IMR-90 (cell line): ENCODE measurements at regions not wholly inside any gene's neighbourhood (a gene's known extent, or its start where the extent isn't known, plus 50 kb on each side); places are given as distances from the start of the nearest gene placed in this dataset.

Source experiments
- ATAC-seq: fragments of 200-7000 bp; cut with Tn5 transposase; 2 replicates; pipeline ENCODE4 v1.9.1; 2020; ENCODE audit warnings: low read depth, mild to moderate bottlenecking, moderate library complexity
- BruUV-seq: library from RNA; stranded (reverse); fragments of 400-500 nt; replicated peaks from 2 replicates; lab custom pipeline; 2021; lab: Mats Ljungman, UMichigan
- CTCF ChIA-PET: fragments of 300-600 bp; formaldehyde crosslinking; extraction: SDS; loops from one replicate; lab custom pipeline; 2021; ENCODE audit warnings: antibody characterized with exemption; lab: Yijun Ruan, JAX
- POLR2A ChIA-PET: fragments of 300-600 bp; sonication (Branson Sonifier 250); formaldehyde crosslinking; loops from one replicate; lab custom pipeline; 2022; ENCODE audit warnings: antibody characterized with exemption; ENCODE audit not compliant: unreplicated experiment; lab: Charles Lee
- DNase-seq: peaks from one replicate; pipeline ENCODE4 v3.0.0; 2013
- H2AFZ ChIP-seq: replicated peaks from 2 replicates; pipeline ENCODE3; 2013; ENCODE audit warnings: low read length, mild to moderate bottlenecking; ENCODE audit not compliant: poor library complexity
- H2AK5ac ChIP-seq: 2 replicates; pipeline ENCODE4 v1.6.1; 2013; ENCODE audit warnings: low read depth, low read length, inconsistent platforms
- H2AK9ac ChIP-seq: replicated peaks from 2 replicates; pipeline ENCODE3; 2013; ENCODE audit warnings: mild to moderate bottlenecking, low read depth, low read length, moderate library complexity; ENCODE audit not compliant: poor library complexity
- H2BK120ac ChIP-seq: 2 replicates; pipeline ENCODE4 v1.6.1; 2013; ENCODE audit warnings: low read depth, low read length, inconsistent platforms
- H2BK15ac ChIP-seq: 3 replicates; pipeline ENCODE4 v1.6.1; 2013; ENCODE audit warnings: low read depth, low read length, inconsistent platforms
- H2BK20ac ChIP-seq: 2 replicates; pipeline ENCODE4 v1.6.1; 2013; ENCODE audit warnings: low read depth, mild to moderate bottlenecking, inconsistent platforms, low read length, moderate library complexity
- H2BK5ac ChIP-seq: 2 replicates; pipeline ENCODE4 v1.6.1; 2013; ENCODE audit warnings: mild to moderate bottlenecking, low read depth, low read length, inconsistent platforms; ENCODE audit not compliant: poor library complexity, severe bottlenecking
- H3K14ac ChIP-seq: replicated peaks from 2 replicates; pipeline ENCODE4 v1.6.1; 2013; ENCODE audit warnings: low read depth, low read length, inconsistent platforms
- H3K18ac ChIP-seq: 2 replicates; pipeline ENCODE4 v1.6.1; 2013; ENCODE audit warnings: low read depth, low read length, control low read depth
- H3K23ac ChIP-seq: 2 replicates; pipeline ENCODE4 v1.6.1; 2013; ENCODE audit warnings: low read depth, low read length, inconsistent platforms
- H3K27ac ChIP-seq: 2 replicates; pipeline ENCODE4 v1.5.1; 2013; ENCODE audit warnings: mild to moderate bottlenecking, control low read depth, low read length; ENCODE audit not compliant: insufficient read depth
- H3K27me3 ChIP-seq: 2 replicates; pipeline ENCODE4 v1.6.1; 2013; ENCODE audit warnings: low read length; ENCODE audit not compliant: control insufficient read depth, insufficient read depth
- H3K36me3 ChIP-seq: 2 replicates; pipeline ENCODE4 v1.6.1; 2013; ENCODE audit warnings: low read length, mixed read lengths; ENCODE audit not compliant: control insufficient read depth, insufficient read depth
- H3K4ac ChIP-seq: 2 replicates; pipeline ENCODE4 v1.6.1; 2013; ENCODE audit warnings: low read depth, low read length, inconsistent platforms
- H3K4me1 ChIP-seq: 2 replicates; pipeline ENCODE4 v1.6.1; 2013; ENCODE audit warnings: low read length, mixed read lengths; ENCODE audit not compliant: control insufficient read depth, insufficient read depth
- H3K4me2 ChIP-seq: 2 replicates; pipeline ENCODE4 v1.6.1; 2013; ENCODE audit warnings: low read depth, mild to moderate bottlenecking, control low read depth, low read length, moderate library complexity
- H3K4me3 ChIP-seq: 2 replicates; pipeline ENCODE4 v1.5.1; 2013; ENCODE audit warnings: low read depth, mild to moderate bottlenecking, control low read depth, low read length, moderate library complexity; ENCODE audit not compliant: insufficient read depth
- H3K56ac ChIP-seq: 2 replicates; pipeline ENCODE4 v1.6.1; 2013; ENCODE audit warnings: low read length, inconsistent platforms; ENCODE audit not compliant: insufficient read depth; ENCODE audit errors: extremely low read depth
- H3K79me1 ChIP-seq, 2 experiments: 2 replicates each; pipeline ENCODE4 v1.6.1; 2013; ENCODE audit warnings: low read length in 2 of 2, inconsistent platforms in 1 of 2, low read depth in 1 of 2
- H3K9ac ChIP-seq: 2 replicates; pipeline ENCODE4 v1.6.1; 2013; ENCODE audit warnings: low read depth, low read length, control low read depth
- H3K9me1 ChIP-seq: 2 replicates; pipeline ENCODE4 v1.6.1; 2013; ENCODE audit warnings: low read length, inconsistent platforms; ENCODE audit not compliant: insufficient read depth
- H3K9me3 ChIP-seq: 2 replicates; pipeline ENCODE4 v1.6.1; 2013; ENCODE audit warnings: low read length; ENCODE audit not compliant: control insufficient read depth, insufficient read depth
- H4K20me1 ChIP-seq: 2 replicates; pipeline ENCODE4 v1.6.1; 2013; ENCODE audit warnings: low read length, inconsistent platforms; ENCODE audit not compliant: insufficient read depth
- H4K5ac ChIP-seq: 2 replicates; pipeline ENCODE4 v1.6.1; 2013; ENCODE audit warnings: mild to moderate bottlenecking, low read depth, low read length, control low read depth
- H4K8ac ChIP-seq, 2 experiments: 2 replicates each; pipeline ENCODE4 v1.6.1; 2013; ENCODE audit warnings: low read depth in 2 of 2, low read length in 2 of 2, control low read depth in 1 of 2, inconsistent platforms in 1 of 2
- H4K91ac ChIP-seq: 2 replicates; pipeline ENCODE4 v1.6.1; 2013; ENCODE audit warnings: low read depth, low read length, inconsistent platforms; ENCODE audit not compliant: insufficient read depth
- BHLHE40 ChIP-seq: fragments of 150-350 bp; IDR thresholded peaks from 2 replicates; pipeline ENCODE4 v1.6.1; 2016; ENCODE audit warnings: mild to moderate bottlenecking, low read depth, low read length
- CEBPB ChIP-seq: IDR thresholded peaks from 2 replicates; pipeline ENCODE4 v1.6.1; 2012; ENCODE audit warnings: low read depth, low read length, improper control_type of control experiment
- CHD1 ChIP-seq: IDR thresholded peaks from 2 replicates; pipeline ENCODE4 v1.6.1; 2012; ENCODE audit warnings: low read depth, low read length, improper control_type of control experiment
- FOS ChIP-seq: fragments of 150-350 bp; IDR thresholded peaks from 2 replicates; pipeline ENCODE4 v1.6.1; 2016; ENCODE audit warnings: low read depth, low read length
- MAFK ChIP-seq: IDR thresholded peaks from 2 replicates; pipeline ENCODE4 v1.6.1; 2012; ENCODE audit warnings: low read depth, low read length, improper control_type of control experiment
- MAZ ChIP-seq: IDR thresholded peaks from 2 replicates; pipeline ENCODE4 v1.6.1; 2012; ENCODE audit warnings: low read depth, mild to moderate bottlenecking, low read length, improper control_type of control experiment, moderate library complexity, borderline replicate concordance
- MXI1 ChIP-seq: IDR thresholded peaks from 2 replicates; pipeline ENCODE4 v1.6.1; 2012; ENCODE audit warnings: low read depth, mild to moderate bottlenecking, low read length, moderate library complexity, borderline replicate concordance
- NFE2L2 ChIP-seq: fragments of 150-350 bp; IDR thresholded peaks from 2 replicates; pipeline ENCODE4 v1.6.1; 2016; ENCODE audit warnings: low read depth, mild to moderate bottlenecking, low read length
- POLR2A ChIP-seq: IDR thresholded peaks from 2 replicates; pipeline ENCODE4 v1.6.1; 2012; ENCODE audit warnings: mild to moderate bottlenecking, low read depth, low read length
- RCOR1 ChIP-seq: IDR thresholded peaks from 2 replicates; pipeline ENCODE4 v1.6.1; 2012; ENCODE audit warnings: mild to moderate bottlenecking, low read length, improper control_type of control experiment; ENCODE audit not compliant: insufficient replicate concordance
- RFX5 ChIP-seq: IDR thresholded peaks from 2 replicates; pipeline ENCODE4 v1.8.0; 2012; ENCODE audit warnings: low read depth, mild to moderate bottlenecking, low read length, moderate library complexity
- SMC3 ChIP-seq: fragments of 150-350 bp; IDR thresholded peaks from 2 replicates; pipeline ENCODE4 v1.6.1; 2016; ENCODE audit warnings: low read depth, mild to moderate bottlenecking, antibody characterized with exemption, low read length, moderate library complexity
- USF2 ChIP-seq: fragments of 150-350 bp; IDR thresholded peaks from 2 replicates; pipeline ENCODE4 v1.6.1; 2017; ENCODE audit warnings: mild to moderate bottlenecking, antibody characterized with exemption, low read length, low read depth
- WGBS, 2 experiments: methylation state at CpG; one replicate each; pipeline versions ENCODE4 v1.1.5 to v1.1.7; 2013; ENCODE audit warnings: missing lambda C conversion rate in 2 of 2; ENCODE audit not compliant: insufficient read length in 1 of 2; ENCODE audit errors: extremely low coverage in 2 of 2; 5-methylcytosine and 5-hydroxymethylcytosine counted together
- dilution Hi-C: fragments of 300-500 bp; cut with HindIII; formaldehyde crosslinking; loops from one replicate; pipeline ENCODE4 v1.14.3; 2018; ENCODE audit warnings: low sequenced_read_pairs; ENCODE audit not compliant: unreplicated experiment
- in situ Hi-C: fragments of 300-500 bp; cut with MboI; formaldehyde crosslinking; loops from 3 replicates; pipeline ENCODE4 v1.14.3; 2019; ENCODE audit warnings: low sequenced_read_pairs, inconsistent platforms, mixed read lengths
- intact Hi-C: fragments of 100-400 bp; cut with micrococcal nuclease; formaldehyde crosslinking; loops from 2 replicates; pipeline ENCODE4 v1.10.0; 2022
- TF ChIP-seq, protein P1 (sequence below): fragments of 150-350 bp; IDR thresholded peaks from 2 replicates; pipeline ENCODE4 v1.6.1; 2016; ENCODE audit warnings: low read depth, mild to moderate bottlenecking, low read length, moderate library complexity, borderline replicate concordance
- TF ChIP-seq, protein P2 (sequence below): conservative IDR thresholded peaks from 2 replicates; pipeline ENCODE4 v1.5.1; 2012; ENCODE audit warnings: mild to moderate bottlenecking, low read depth, low read length, improper control_type of control experiment

- intact Hi-C loops: no loop called here
- H4K20me1 ChIP-seq: no peaks in the 10 kb centered on the region
- dilution Hi-C loops: no loop called here
- H4K5ac ChIP-seq: no peak overlapping the region
- no peak overlapping the region for H2BK120ac ChIP-seq
- in situ Hi-C loops: no loop called here
- H3K18ac ChIP-seq: no peak overlapping the region
- no peak overlapping the region for H3K23ac ChIP-seq
- H3K36me3 ChIP-seq: no peaks in the 10 kb centered on the region
- H2AK9ac ChIP-seq: no peak overlapping the region
- peaks cover 2% of the 10 kb centered on the region; the same call in 1 of the 2 replicates for H3K27me3 ChIP-seq
- ATAC-seq (no peak), DNase-seq (no peak)
- H3K9me1 ChIP-seq: no peaks in the 10 kb centered on the region
- POLR2A ChIA-PET: no interaction called here
- H2AK5ac ChIP-seq: no peak overlapping the region
- no peak overlapping the region for H3K4me3 ChIP-seq
- TF ChIP-seq FOS (no peak), NFE2L2 (no peak), POLR2A (no peak), CHD1 (no peak), MAFK (no peak), MXI1 (no peak), CEBPB (no peak), MAZ (no peak), RCOR1 (no peak), SMC3 (no peak), BHLHE40 (no peak), RFX5 (no peak), USF2 (no peak)
- TF ChIP-seq, protein P1, sequence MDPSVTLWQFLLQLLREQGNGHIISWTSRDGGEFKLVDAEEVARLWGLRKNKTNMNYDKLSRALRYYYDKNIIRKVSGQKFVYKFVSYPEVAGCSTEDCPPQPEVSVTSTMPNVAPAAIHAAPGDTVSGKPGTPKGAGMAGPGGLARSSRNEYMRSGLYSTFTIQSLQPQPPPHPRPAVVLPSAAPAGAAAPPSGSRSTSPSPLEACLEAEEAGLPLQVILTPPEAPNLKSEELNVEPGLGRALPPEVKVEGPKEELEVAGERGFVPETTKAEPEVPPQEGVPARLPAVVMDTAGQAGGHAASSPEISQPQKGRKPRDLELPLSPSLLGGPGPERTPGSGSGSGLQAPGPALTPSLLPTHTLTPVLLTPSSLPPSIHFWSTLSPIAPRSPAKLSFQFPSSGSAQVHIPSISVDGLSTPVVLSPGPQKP: no peak
- TF ChIP-seq, protein P2, sequence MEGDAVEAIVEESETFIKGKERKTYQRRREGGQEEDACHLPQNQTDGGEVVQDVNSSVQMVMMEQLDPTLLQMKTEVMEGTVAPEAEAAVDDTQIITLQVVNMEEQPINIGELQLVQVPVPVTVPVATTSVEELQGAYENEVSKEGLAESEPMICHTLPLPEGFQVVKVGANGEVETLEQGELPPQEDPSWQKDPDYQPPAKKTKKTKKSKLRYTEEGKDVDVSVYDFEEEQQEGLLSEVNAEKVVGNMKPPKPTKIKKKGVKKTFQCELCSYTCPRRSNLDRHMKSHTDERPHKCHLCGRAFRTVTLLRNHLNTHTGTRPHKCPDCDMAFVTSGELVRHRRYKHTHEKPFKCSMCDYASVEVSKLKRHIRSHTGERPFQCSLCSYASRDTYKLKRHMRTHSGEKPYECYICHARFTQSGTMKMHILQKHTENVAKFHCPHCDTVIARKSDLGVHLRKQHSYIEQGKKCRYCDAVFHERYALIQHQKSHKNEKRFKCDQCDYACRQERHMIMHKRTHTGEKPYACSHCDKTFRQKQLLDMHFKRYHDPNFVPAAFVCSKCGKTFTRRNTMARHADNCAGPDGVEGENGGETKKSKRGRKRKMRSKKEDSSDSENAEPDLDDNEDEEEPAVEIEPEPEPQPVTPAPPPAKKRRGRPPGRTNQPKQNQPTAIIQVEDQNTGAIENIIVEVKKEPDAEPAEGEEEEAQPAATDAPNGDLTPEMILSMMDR: no peak
- CTCF ChIA-PET: no interaction called here
- no peak overlapping the region for H4K91ac ChIP-seq
- H3K4me1 ChIP-seq: no peaks in the 10 kb centered on the region
- no peak overlapping the region for H2AFZ ChIP-seq
- H3K56ac ChIP-seq: no peak overlapping the region
- no peak overlapping the region for H4K8ac ChIP-seq
- no CpG with 5 or more reads among the region's 5 CpGs for WGBS, 2 experiments
- no TSS peak for BruUV-seq
- no peak overlapping the region for H3K4ac ChIP-seq
- no peak overlapping the region for H3K14ac ChIP-seq
- no peak overlapping the region for H3K27ac ChIP-seq
- no peak overlapping the region for H2BK5ac ChIP-seq
- no peak overlapping the region for H3K4me2 ChIP-seq
- no peaks in the 10 kb centered on the region for H3K79me1 ChIP-seq
- no peaks in the 10 kb centered on the region for H3K9me3 ChIP-seq
- no peak overlapping the region for H2BK15ac ChIP-seq
- H2BK20ac ChIP-seq: no peak overlapping the region
- H3K9ac ChIP-seq: no peak overlapping the region
Observed at GRCh38 chr13:40452038-40452666, 214.3 kb downstream of the FOXO1 start.
